PC-3 (cell line): ENCODE measurements at regions not wholly inside any gene's neighbourhood (a gene's known extent, or its start where the extent isn't known, plus 50 kb on each side); places are given as distances from the start of the nearest gene placed in this dataset.

Source experiments
- EZH2 ChIP-seq: fragments of 300-600 bp; sonication (generic); IDR thresholded peaks from one replicate; pipeline ENCODE4 v1.6.1; 2017; ENCODE audit warnings: antibody characterized with exemption, mild to moderate bottlenecking, low read length; ENCODE audit not compliant: unreplicated experiment
- EZH2phosphoT487 ChIP-seq: fragments of 300-600 bp; sonication (generic); IDR thresholded peaks from 2 replicates; pipeline ENCODE4 v1.6.1; 2018; ENCODE audit warnings: mild to moderate bottlenecking, antibody characterized with exemption, low read length, borderline replicate concordance
- TF ChIP-seq, protein P1 (sequence below): fragments of 300-600 bp; sonication (generic); conservative IDR thresholded peaks from 2 replicates; pipeline ENCODE4 v1.5.1; 2017; ENCODE audit warnings: antibody characterized with exemption, low read depth, mild to moderate bottlenecking, low read length

DNA sequence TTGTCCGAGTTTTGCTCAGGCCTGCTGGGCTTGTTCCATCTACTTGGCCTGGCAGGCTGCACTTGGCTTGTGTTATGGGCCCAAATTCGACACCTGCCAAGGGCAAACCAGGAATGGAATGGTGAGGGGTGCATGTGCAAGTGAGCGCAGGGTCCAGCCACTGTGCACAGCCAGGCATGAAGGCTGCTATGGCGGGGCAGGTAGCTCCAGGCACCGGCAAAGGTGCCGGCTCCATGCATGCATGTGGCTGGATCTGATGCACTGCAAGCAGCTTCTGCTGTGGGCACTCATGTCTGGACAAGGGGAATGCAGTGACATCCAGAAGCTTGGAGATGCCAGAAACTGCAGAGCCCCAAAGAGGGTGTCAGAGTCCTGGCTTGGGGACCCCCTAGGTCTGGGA is 463.0 kb downstream of the EPHA3 start:
- TF ChIP-seq, protein P1, sequence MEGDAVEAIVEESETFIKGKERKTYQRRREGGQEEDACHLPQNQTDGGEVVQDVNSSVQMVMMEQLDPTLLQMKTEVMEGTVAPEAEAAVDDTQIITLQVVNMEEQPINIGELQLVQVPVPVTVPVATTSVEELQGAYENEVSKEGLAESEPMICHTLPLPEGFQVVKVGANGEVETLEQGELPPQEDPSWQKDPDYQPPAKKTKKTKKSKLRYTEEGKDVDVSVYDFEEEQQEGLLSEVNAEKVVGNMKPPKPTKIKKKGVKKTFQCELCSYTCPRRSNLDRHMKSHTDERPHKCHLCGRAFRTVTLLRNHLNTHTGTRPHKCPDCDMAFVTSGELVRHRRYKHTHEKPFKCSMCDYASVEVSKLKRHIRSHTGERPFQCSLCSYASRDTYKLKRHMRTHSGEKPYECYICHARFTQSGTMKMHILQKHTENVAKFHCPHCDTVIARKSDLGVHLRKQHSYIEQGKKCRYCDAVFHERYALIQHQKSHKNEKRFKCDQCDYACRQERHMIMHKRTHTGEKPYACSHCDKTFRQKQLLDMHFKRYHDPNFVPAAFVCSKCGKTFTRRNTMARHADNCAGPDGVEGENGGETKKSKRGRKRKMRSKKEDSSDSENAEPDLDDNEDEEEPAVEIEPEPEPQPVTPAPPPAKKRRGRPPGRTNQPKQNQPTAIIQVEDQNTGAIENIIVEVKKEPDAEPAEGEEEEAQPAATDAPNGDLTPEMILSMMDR: no peak
- TF ChIP-seq EZH2 (no peak), EZH2phosphoT487 (no peak)
